SK-N-SH (cell line): ENCODE measurements at regions not wholly inside any gene's neighbourhood (a gene's known extent, or its start where the extent isn't known, plus 50 kb on each side); places are given as distances from the start of the nearest gene placed in this dataset.

Source experiments
- EP300 ChIP-seq, 2 experiments: IDR thresholded peaks; 2 replicates each; pipeline versions ENCODE4 v1.4.0 to v1.6.1; 2012; ENCODE audit warnings: borderline replicate concordance in 1 of 2, low read depth in 1 of 2, low read length in 1 of 2
- FOSL2 ChIP-seq: IDR thresholded peaks from 2 replicates; pipeline ENCODE4 v1.4.0; 2012; ENCODE audit warnings: low read depth, mild to moderate bottlenecking, moderate library complexity, borderline replicate concordance
- FOXM1 ChIP-seq: IDR thresholded peaks from 2 replicates; pipeline ENCODE4 v1.4.0; 2012; ENCODE audit warnings: low read depth, mild to moderate bottlenecking
- RCOR1 ChIP-seq: fragments of 150-350 bp; IDR thresholded peaks from 2 replicates; pipeline ENCODE4 v1.6.1; 2017; ENCODE audit warnings: antibody characterized with exemption, low read length
- RFX5 ChIP-seq: IDR thresholded peaks from 2 replicates; pipeline ENCODE4 v1.6.1; 2012; ENCODE audit warnings: mild to moderate bottlenecking, improper control_type of control experiment, low read length
- TF ChIP-seq, protein P1 (sequence below): fragments of 200-600 bp; sonication (generic); IDR thresholded peaks from 2 replicates; pipeline ENCODE4 v1.6.1; 2017; ENCODE audit warnings: antibody characterized with exemption, mild to moderate bottlenecking, moderate library complexity
- TF ChIP-seq, protein P2 (sequence below): IDR thresholded peaks from 2 replicates; pipeline ENCODE4 v1.6.1; 2012; ENCODE audit warnings: mild to moderate bottlenecking, low read depth, low read length, moderate library complexity

DNA sequence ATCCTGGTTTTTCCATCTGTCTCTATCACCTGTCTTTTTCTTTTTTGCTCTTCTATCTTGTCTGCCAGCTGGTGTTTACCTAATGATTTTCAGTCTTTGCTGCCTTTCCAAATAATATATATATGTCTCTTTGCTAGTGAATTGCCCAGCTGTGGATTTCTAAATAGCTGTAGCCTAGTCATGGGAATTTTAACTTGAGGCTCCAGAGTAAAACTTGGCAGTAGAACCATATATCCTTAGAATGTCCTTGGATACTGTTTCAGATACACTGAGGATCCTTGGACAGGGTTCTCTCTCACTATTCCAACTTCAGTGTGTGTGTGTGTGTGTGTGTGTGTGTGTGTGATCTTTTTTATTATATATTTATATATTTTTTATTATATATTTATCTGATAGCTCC is 2285.3 kb downstream of the LRRC4C start:
- TF ChIP-seq, protein P1, sequence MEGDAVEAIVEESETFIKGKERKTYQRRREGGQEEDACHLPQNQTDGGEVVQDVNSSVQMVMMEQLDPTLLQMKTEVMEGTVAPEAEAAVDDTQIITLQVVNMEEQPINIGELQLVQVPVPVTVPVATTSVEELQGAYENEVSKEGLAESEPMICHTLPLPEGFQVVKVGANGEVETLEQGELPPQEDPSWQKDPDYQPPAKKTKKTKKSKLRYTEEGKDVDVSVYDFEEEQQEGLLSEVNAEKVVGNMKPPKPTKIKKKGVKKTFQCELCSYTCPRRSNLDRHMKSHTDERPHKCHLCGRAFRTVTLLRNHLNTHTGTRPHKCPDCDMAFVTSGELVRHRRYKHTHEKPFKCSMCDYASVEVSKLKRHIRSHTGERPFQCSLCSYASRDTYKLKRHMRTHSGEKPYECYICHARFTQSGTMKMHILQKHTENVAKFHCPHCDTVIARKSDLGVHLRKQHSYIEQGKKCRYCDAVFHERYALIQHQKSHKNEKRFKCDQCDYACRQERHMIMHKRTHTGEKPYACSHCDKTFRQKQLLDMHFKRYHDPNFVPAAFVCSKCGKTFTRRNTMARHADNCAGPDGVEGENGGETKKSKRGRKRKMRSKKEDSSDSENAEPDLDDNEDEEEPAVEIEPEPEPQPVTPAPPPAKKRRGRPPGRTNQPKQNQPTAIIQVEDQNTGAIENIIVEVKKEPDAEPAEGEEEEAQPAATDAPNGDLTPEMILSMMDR = no peak
- TF ChIP-seq RFX5 = no peak
- no peak for TF ChIP-seq RCOR1
- no peak for TF ChIP-seq FOXM1
- no peak for TF ChIP-seq EP300 (IDR thresholded peaks at IDR 0.05; ENCODE audit: borderline replicate concordance in 1 of 2, low read depth in 1 of 2, low read length in 1 of 2)
- no peak for TF ChIP-seq FOSL2
- TF ChIP-seq, protein P2, sequence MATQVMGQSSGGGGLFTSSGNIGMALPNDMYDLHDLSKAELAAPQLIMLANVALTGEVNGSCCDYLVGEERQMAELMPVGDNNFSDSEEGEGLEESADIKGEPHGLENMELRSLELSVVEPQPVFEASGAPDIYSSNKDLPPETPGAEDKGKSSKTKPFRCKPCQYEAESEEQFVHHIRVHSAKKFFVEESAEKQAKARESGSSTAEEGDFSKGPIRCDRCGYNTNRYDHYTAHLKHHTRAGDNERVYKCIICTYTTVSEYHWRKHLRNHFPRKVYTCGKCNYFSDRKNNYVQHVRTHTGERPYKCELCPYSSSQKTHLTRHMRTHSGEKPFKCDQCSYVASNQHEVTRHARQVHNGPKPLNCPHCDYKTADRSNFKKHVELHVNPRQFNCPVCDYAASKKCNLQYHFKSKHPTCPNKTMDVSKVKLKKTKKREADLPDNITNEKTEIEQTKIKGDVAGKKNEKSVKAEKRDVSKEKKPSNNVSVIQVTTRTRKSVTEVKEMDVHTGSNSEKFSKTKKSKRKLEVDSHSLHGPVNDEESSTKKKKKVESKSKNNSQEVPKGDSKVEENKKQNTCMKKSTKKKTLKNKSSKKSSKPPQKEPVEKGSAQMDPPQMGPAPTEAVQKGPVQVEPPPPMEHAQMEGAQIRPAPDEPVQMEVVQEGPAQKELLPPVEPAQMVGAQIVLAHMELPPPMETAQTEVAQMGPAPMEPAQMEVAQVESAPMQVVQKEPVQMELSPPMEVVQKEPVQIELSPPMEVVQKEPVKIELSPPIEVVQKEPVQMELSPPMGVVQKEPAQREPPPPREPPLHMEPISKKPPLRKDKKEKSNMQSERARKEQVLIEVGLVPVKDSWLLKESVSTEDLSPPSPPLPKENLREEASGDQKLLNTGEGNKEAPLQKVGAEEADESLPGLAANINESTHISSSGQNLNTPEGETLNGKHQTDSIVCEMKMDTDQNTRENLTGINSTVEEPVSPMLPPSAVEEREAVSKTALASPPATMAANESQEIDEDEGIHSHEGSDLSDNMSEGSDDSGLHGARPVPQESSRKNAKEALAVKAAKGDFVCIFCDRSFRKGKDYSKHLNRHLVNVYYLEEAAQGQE = no peak
